A549 (cell line): ENCODE measurements at regions not wholly inside any gene's neighbourhood (a gene's known extent, or its start where the extent isn't known, plus 50 kb on each side); places are given as distances from the start of the nearest gene placed in this dataset.

Experiments used
- ATAC-seq, 2 experiments: fragments of 200-7000 bp in 1 of 2; fragments of >200 bp in 1 of 2; cut with Nextera tagmentation in 1 of 2; cut with Tn5 transposase in 1 of 2; 3 replicates each; pipeline versions ENCODE4 v1.8.0 to v1.9.1; 2018 to 2020; ENCODE audit warnings: mild to moderate bottlenecking in 1 of 2, moderate library complexity in 1 of 2
- CTCF ChIA-PET: fragments of 300-600 bp; sonication (Branson Sonifier 250); formaldehyde crosslinking; extraction: SDS; loops from one replicate; lab custom pipeline; 2021; ENCODE audit warnings: antibody characterized with exemption, inconsistent platforms; lab: Yijun Ruan, JAX
- POLR2A ChIA-PET: fragments of 350-600 bp; formaldehyde crosslinking; extraction: SDS; loops from one replicate; lab custom pipeline; 2021; ENCODE audit warnings: antibody characterized with exemption, inconsistent platforms; lab: Yijun Ruan, JAX
- DNase-seq, 2 experiments: peaks; one replicate each; pipeline versions ENCODE4 v3.0.0 to v3.0.0-alpha.2; 2011 to 2016; ENCODE audit warnings: low read depth in 1 of 2, low spot score in 1 of 2
- FAIRE-seq: peaks from 2 replicates; lab custom pipeline; 2011; peaks lifted over from hg19 to GRCh38; lab: Jason Lieb, UNC
- H3K27ac ChIP-seq, 2 experiments: fragments of >200 bp; sonication (Bioruptor Twin); formaldehyde crosslinking; 3 replicates each; pipeline ENCODE4 v1.5.1; 2016 to 2017
- H3K4me1 ChIP-seq: fragments of >200 bp; sonication (Bioruptor Twin); formaldehyde crosslinking; 3 replicates; pipeline ENCODE4 v1.6.1; 2016
- H3K4me2 ChIP-seq: fragments of >200 bp; sonication (Bioruptor Twin); formaldehyde crosslinking; 3 replicates; pipeline ENCODE4 v1.6.1; 2016
- H3K4me3 ChIP-seq: fragments of >200 bp; sonication (Bioruptor Twin); formaldehyde crosslinking; 3 replicates; pipeline ENCODE4 v1.5.1; 2016
- H3K9me3 ChIP-seq: fragments of >200 bp; sonication (Bioruptor Twin); formaldehyde crosslinking; 3 replicates; pipeline ENCODE4 v1.6.1; 2016
- BCL3 ChIP-seq: fragments of >200 bp; sonication (Bioruptor Twin); formaldehyde crosslinking; IDR thresholded peaks from 3 replicates; pipeline ENCODE4 v1.6.1; 2016
- CBX8 ChIP-seq: fragments of 200-600 bp; sonication (generic); IDR thresholded peaks from 2 replicates; pipeline ENCODE4 v1.6.1; 2016
- CHD2 ChIP-seq: fragments of 150-350 bp; IDR thresholded peaks from 2 replicates; pipeline ENCODE4 v1.6.1; 2014; ENCODE audit warnings: low read length; ENCODE audit not compliant: partially characterized antibody
- EHF ChIP-seq: fragments of 250-450 bp; sonication (Bioruptor Pico); IDR thresholded peaks from 2 replicates; pipeline ENCODE4 v1.5.0; 2020; ENCODE audit warnings: mild to moderate bottlenecking
- EHMT2 ChIP-seq: fragments of 200-600 bp; sonication (generic); IDR thresholded peaks from 2 replicates; pipeline ENCODE4 v1.6.1; 2016; ENCODE audit warnings: antibody characterized with exemption, low read depth, mild to moderate bottlenecking, moderate library complexity
- ELK1 ChIP-seq: fragments of 150-350 bp; IDR thresholded peaks from 2 replicates; pipeline ENCODE4 v1.6.1; 2014; ENCODE audit warnings: low read depth, mild to moderate bottlenecking, low read length
- HDAC2 ChIP-seq: fragments of 200-600 bp; sonication (generic); IDR thresholded peaks from 2 replicates; pipeline ENCODE4 v1.6.1; 2016
- HEYL ChIP-seq: fragments of 250-450 bp; sonication (Bioruptor Pico); IDR thresholded peaks from 2 replicates; pipeline ENCODE4 v1.8.0; 2021; ENCODE audit warnings: mild to moderate bottlenecking, moderate library complexity
- HMGXB4 ChIP-seq: fragments of 250-450 bp; sonication (Bioruptor Pico); IDR thresholded peaks from 2 replicates; pipeline ENCODE4 v1.5.0; 2021; ENCODE audit warnings: mild to moderate bottlenecking, moderate library complexity, borderline replicate concordance
- HOXA7 ChIP-seq: fragments of 250-450 bp; sonication (Bioruptor Pico); IDR thresholded peaks from 2 replicates; pipeline ENCODE4 v1.5.0; 2020; ENCODE audit warnings: mild to moderate bottlenecking, moderate library complexity
- JUN ChIP-seq, 2 experiments: fragments of >200 bp; sonication (Bioruptor Twin); formaldehyde crosslinking; IDR thresholded peaks; 2 replicates in 1 of 2; 3 replicates in 1 of 2; pipeline ENCODE4 v1.6.1; 2016 to 2017
- JUNB ChIP-seq: fragments of >200 bp; sonication (Bioruptor Twin); formaldehyde crosslinking; IDR thresholded peaks from 2 replicates; pipeline ENCODE4 v1.6.1; 2016
- MAFK ChIP-seq: fragments of 450-650 bp; IDR thresholded peaks from 2 replicates; pipeline ENCODE4 v1.6.1; 2014; ENCODE audit not compliant: partially characterized antibody
- MAZ ChIP-seq: fragments of 150-350 bp; IDR thresholded peaks from 2 replicates; pipeline ENCODE4 v1.6.1; 2014; ENCODE audit warnings: antibody characterized with exemption, low read depth, low read length, borderline replicate concordance
- PBX3 ChIP-seq: IDR thresholded peaks from 2 replicates; pipeline ENCODE4 v1.6.1; 2012
- SMC3 ChIP-seq: fragments of >200 bp; sonication (Bioruptor Twin); formaldehyde crosslinking; IDR thresholded peaks from 3 replicates; pipeline ENCODE4 v1.6.1; 2018; ENCODE audit warnings: inconsistent platforms
- USF2 ChIP-seq: fragments of 450-650 bp; IDR thresholded peaks from 2 replicates; pipeline ENCODE4 v1.6.1; 2014; ENCODE audit warnings: antibody characterized with exemption

GRCh38 chr5:93044859-93045666, 536.0 kb downstream of the NR2F1-AS1 start (continued):
- TF ChIP-seq MAZ (no peak), HMGXB4 (CRISPR knock-in tag) (no peak), EHF (no peak), ELK1 (no peak)

- ATAC-seq = no peak
- Histone ChIP-seq H3K27ac (no peak overlapping the region), H3K4me2 (no peak overlapping the region), H3K4me1 (no peaks in the 10 kb centered on the region), H3K9me3 (no peaks in the 10 kb centered on the region), H3K4me3 (no peak overlapping the region)
- no peak for TF ChIP-seq JUNB
- TF ChIP-seq HDAC2 = no peak
- TF ChIP-seq MAFK = no peak
- TF ChIP-seq EHMT2 = no peak
- no peak for TF ChIP-seq BCL3
- TF ChIP-seq USF2 = no peak
- no peak for TF ChIP-seq CHD2
- no peak for TF ChIP-seq HOXA7 (CRISPR knock-in tag)
- TF ChIP-seq SMC3 = no peak
- no peak for TF ChIP-seq CBX8
- TF ChIP-seq JUN (IDR thresholded peaks at IDR 0.05) = no peak
- TF ChIP-seq PBX3 = no peak
- TF ChIP-seq HEYL (CRISPR knock-in tag) = no peak
- FAIRE-seq = peak; percentile 54
- no peak for DNase-seq
- POLR2A ChIA-PET = no interaction called here
- CTCF ChIA-PET = interaction anchor here (1.2 kb wide), 1 partner anchor 29 kb away, joined by 4 read pairs; no protein-coding TSS in a partner anchor
These were observed 541.1 kb downstream of the NR2F1-AS1 start for GRCh38 chr5:93039888-93040287.
